Spleen (tissue), 11 donors: ENCODE measurements at regions not wholly inside any gene's neighbourhood (a gene's known extent, or its start where the extent isn't known, plus 50 kb on each side); places are given as distances from the start of the nearest gene placed in this dataset.

Source experiments
- DNase-seq: peaks from one replicate; pipeline ENCODE4 v3.0.0-alpha.2; 2020
- H3K27ac ChIP-seq, 8 donors: fragments of 200-600 bp; sonication (generic) in 7 of 8; 1 replicate in 4 of 8; 2 replicates in 4 of 8; pipeline versions ENCODE4 v1.5.0 to v1.8.0; 2016 to 2021; ENCODE audit warnings: inconsistent platforms in 4 of 8, mild to moderate bottlenecking in 4 of 8, moderate library complexity in 1 of 8
- H3K27me3 ChIP-seq, 7 donors: fragments of 200-600 bp; sonication (generic) in 6 of 7; replicated peaks in 1 of 7; 1 replicate in 4 of 7; 2 replicates in 3 of 7; pipeline versions ENCODE4 v1.5.0 to v1.8.0; 2016 to 2021; ENCODE audit warnings: inconsistent platforms in 3 of 7, mild to moderate bottlenecking in 1 of 7
- H3K36me3 ChIP-seq, 6 donors: fragments of 200-600 bp; sonication (generic) in 5 of 6; 1 replicate in 4 of 6; 2 replicates in 2 of 6; pipeline versions ENCODE4 v1.5.0 to v1.8.0; 2016 to 2021; ENCODE audit warnings: inconsistent platforms in 2 of 6
- H3K4me1 ChIP-seq, 6 donors: fragments of 200-600 bp; sonication (generic) in 5 of 6; 1 replicate in 3 of 6; 2 replicates in 3 of 6; pipeline versions ENCODE4 v1.5.0 to v1.8.0; 2016 to 2021; ENCODE audit warnings: inconsistent platforms in 3 of 6
- H3K4me3 ChIP-seq, 8 donors: fragments of 200-600 bp; sonication (generic) in 7 of 8; 1 replicate in 4 of 8; 2 replicates in 4 of 8; pipeline versions ENCODE4 v1.5.0 to v1.8.0; 2016 to 2021; ENCODE audit warnings: inconsistent platforms in 4 of 8, mild to moderate bottlenecking in 4 of 8, moderate library complexity in 2 of 8
- H3K9me3 ChIP-seq, 8 donors: fragments of 200-600 bp; sonication (generic) in 7 of 8; 1 replicate in 4 of 8; 2 replicates in 4 of 8; pipeline versions ENCODE4 v1.5.0 to v1.8.0; 2016 to 2021; ENCODE audit warnings: inconsistent platforms in 4 of 8
- POLR2A ChIP-seq, 3 donors: fragments of 450-650 bp; IDR thresholded peaks; one replicate each; pipeline ENCODE4 v1.5.1; 2017; ENCODE audit warnings: antibody characterized with exemption in 3 of 3, mild to moderate bottlenecking in 1 of 3
- POLR2AphosphoS5 ChIP-seq, 3 donors: sonication (generic); formaldehyde crosslinking; IDR thresholded peaks; one replicate each; pipeline ENCODE4 v1.5.1; 2017; ENCODE audit warnings: antibody characterized with exemption in 3 of 3
- WGBS, 5 donors: extraction: QIAGEN DNeasy Blood & Tissue Kit in 3 of 5; methylation state at CpG; one replicate each; pipeline versions ENCODE4 v1.1.5 to v1.1.7; 2013 to 2018; 5-methylcytosine and 5-hydroxymethylcytosine counted together
- intact Hi-C: fragments of 100-400 bp; cut with DNase I; formaldehyde crosslinking; loops from one replicate; pipeline ENCODE4 v1.15.0; 2023; ENCODE audit warnings: low total_unique reads
- TF ChIP-seq, protein P1 (sequence below), 11 experiments: fragments of 200-600 bp in 7 of 11; fragments of 450-650 bp in 4 of 11; sonication (generic) in 4 of 11; IDR thresholded peaks in 8 of 11; conservative IDR thresholded peaks in 3 of 11; 1 replicate in 7 of 11; 2 replicates in 4 of 11; pipeline versions ENCODE4 v1.4.0 to v1.8.0; 2016 to 2021; ENCODE audit warnings: antibody characterized with exemption in 11 of 11, inconsistent platforms in 4 of 11, mild to moderate bottlenecking in 1 of 11
- donor health status: healthy with polysubstance abuse.
- donor health status: DM: no; HTN: no; CAD: no; lungs with moderate emphysema.
- donor health status: DM: no; HTN: no; CAD: no.
- donor health status: Bipolar disorder and iron deficiency.
- donor health status: healthy.
- donor health status: DM: no; HTN: no; CAD: no.
- donor health status: DM: yes; HTN: yes; CAD: no.

DNA sequence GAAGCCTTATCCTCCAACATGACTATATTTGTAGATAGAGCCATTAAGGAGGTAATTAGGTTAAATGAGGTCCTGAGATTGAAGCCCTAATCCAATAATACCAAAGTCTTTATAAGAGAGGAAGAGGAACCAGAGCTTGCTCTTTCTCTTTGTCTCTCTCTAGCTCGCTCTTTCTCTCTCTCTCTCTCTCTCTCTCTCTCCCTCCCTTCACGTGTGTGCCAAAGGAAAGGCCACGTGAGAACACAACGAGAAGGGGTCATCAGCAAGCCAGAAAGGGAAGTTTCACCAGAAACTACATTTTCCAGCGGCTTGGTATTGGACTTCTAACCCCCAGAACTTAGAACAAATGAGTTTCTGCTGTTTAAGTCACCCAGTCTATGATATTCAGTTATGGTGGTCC, 1540.5 kb downstream of the C4orf33 start:
- intact Hi-C loops, result no loop called here
- no peaks in the 10 kb centered on the region for H3K4me1 ChIP-seq
- no peaks in the 10 kb centered on the region for H3K27me3 ChIP-seq
- H3K36me3 ChIP-seq, result no peaks in the 10 kb centered on the region
- H3K27ac ChIP-seq, result no peak overlapping the region
- DNase-seq, result no peak
- TF ChIP-seq, protein P1, sequence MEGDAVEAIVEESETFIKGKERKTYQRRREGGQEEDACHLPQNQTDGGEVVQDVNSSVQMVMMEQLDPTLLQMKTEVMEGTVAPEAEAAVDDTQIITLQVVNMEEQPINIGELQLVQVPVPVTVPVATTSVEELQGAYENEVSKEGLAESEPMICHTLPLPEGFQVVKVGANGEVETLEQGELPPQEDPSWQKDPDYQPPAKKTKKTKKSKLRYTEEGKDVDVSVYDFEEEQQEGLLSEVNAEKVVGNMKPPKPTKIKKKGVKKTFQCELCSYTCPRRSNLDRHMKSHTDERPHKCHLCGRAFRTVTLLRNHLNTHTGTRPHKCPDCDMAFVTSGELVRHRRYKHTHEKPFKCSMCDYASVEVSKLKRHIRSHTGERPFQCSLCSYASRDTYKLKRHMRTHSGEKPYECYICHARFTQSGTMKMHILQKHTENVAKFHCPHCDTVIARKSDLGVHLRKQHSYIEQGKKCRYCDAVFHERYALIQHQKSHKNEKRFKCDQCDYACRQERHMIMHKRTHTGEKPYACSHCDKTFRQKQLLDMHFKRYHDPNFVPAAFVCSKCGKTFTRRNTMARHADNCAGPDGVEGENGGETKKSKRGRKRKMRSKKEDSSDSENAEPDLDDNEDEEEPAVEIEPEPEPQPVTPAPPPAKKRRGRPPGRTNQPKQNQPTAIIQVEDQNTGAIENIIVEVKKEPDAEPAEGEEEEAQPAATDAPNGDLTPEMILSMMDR (IDR thresholded peaks at IDR 0.05 in 8 of 11, conservative IDR thresholded peaks at IDR 0.05 in 3 of 11), result no peak
- TF ChIP-seq POLR2A (IDR thresholded peaks at IDR 0.05), result no peak
- TF ChIP-seq POLR2AphosphoS5 (IDR thresholded peaks at IDR 0.05), result no peak
- 48 to 63% (median 56%) methylated on average over 5 of the region's 5 CpGs for WGBS, 5 donors
- H3K4me3 ChIP-seq, result no peak overlapping the region
- peaks cover 0 to 25% (median 19%) of the 10 kb centered on the region in 8 donors for H3K9me3 ChIP-seq

DNA sequence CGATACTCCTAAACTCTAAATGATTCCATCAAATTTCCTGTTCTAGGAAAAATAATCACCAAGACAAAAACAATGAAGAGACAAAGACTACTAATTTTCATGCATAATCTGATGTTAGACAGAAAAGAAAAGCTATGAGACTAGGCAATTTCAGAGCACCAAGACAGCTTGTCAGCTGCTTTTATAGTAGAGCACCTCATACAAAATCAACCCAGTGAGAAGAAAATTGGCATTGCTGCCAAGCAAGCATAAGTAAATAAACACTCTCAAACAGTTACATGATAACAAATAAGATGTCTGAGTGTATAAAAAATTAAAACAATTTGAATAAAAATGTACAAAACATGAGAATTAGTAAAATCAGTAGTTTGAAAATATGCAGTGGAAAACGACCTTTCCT, 1544.6 kb downstream of the C4orf33 start:
- Histone ChIP-seq H3K27ac (no peak overlapping the region), H3K4me3 (no peak overlapping the region), H3K4me1 (no peaks in the 10 kb centered on the region), H3K36me3 (no peaks in the 10 kb centered on the region), H3K9me3 (peaks cover 0 to 8% (median 0%) of the 10 kb centered on the region in 8 donors), H3K27me3 (no peaks in the 10 kb centered on the region)
- no peak for DNase-seq
- WGBS, 5 donors, result 62 to 78% (median 64%) methylated on average over 2 of the region's 2 CpGs
- TF ChIP-seq POLR2AphosphoS5 (IDR thresholded peaks at IDR 0.05), result no peak
- TF ChIP-seq, protein P1 (IDR thresholded peaks at IDR 0.05 in 8 of 11, conservative IDR thresholded peaks at IDR 0.05 in 3 of 11), result no peak
- no peak for TF ChIP-seq POLR2A (IDR thresholded peaks at IDR 0.05)
- intact Hi-C loops, result no loop called here

GRCh38 chr4:130646886-130647285, 1550.9 kb downstream of the C4orf33 start:
- intact Hi-C loops, result no loop called here
- Histone ChIP-seq H3K27me3 (no peaks in the 10 kb centered on the region), H3K27ac (no peak overlapping the region), H3K9me3 (peaks cover 0 to 13% (median 0%) of the 10 kb centered on the region in 8 donors), H3K4me1 (no peaks in the 10 kb centered on the region), H3K4me3 (no peak overlapping the region), H3K36me3 (no peaks in the 10 kb centered on the region)
- TF ChIP-seq, protein P1 (IDR thresholded peaks at IDR 0.05 in 8 of 11, conservative IDR thresholded peaks at IDR 0.05 in 3 of 11), result no peak
- TF ChIP-seq POLR2A (IDR thresholded peaks at IDR 0.05) (no peak), POLR2AphosphoS5 (IDR thresholded peaks at IDR 0.05) (no peak)
- DNase-seq, result no peak

DNA sequence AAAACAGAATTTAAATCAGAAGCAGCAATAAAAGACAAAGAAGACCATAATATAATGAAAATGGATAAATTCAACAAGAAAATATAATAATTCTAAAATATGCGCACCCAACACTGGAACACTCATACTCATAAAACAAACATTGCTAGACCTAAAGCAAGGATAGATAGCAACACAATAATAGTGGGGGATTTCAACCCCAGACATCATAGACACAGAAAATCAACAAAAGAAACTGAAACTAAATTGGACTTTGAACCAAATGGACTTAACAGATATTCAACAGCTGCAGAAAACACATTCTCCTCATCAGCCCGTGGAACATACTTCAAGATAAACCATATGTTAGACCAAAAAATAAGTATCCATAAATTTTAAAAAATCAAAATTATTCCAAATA, 1552.6 kb downstream of the C4orf33 start:
- TF ChIP-seq POLR2A (IDR thresholded peaks at IDR 0.05), result no peak
- TF ChIP-seq, protein P1 (IDR thresholded peaks at IDR 0.05 in 8 of 11, conservative IDR thresholded peaks at IDR 0.05 in 3 of 11), result no peak
- no peak for TF ChIP-seq POLR2AphosphoS5 (IDR thresholded peaks at IDR 0.05)
- intact Hi-C loops, result no loop called here
- H3K4me3 ChIP-seq, result no peak overlapping the region
- H3K9me3 ChIP-seq, result peaks cover 0 to 13% (median 1%) of the 10 kb centered on the region in 8 donors
- H3K4me1 ChIP-seq, result no peaks in the 10 kb centered on the region
- no peak for DNase-seq
- no peak overlapping the region for H3K27ac ChIP-seq
- H3K27me3 ChIP-seq, result no peaks in the 10 kb centered on the region
- H3K36me3 ChIP-seq, result no peaks in the 10 kb centered on the region
- 75 to 92% (median 85%) methylated on average over 2 of the region's 2 CpGs for WGBS, 5 donors
